ENCODE measurements at regions not wholly inside any gene's neighbourhood (a gene's known extent, or its start where the extent isn't known, plus 50 kb on each side); places are given as distances from the start of the nearest gene placed in this dataset.
"Not testable (repeated sequence)": the region's sequence is repeated elsewhere in the genome, so short reads cannot be mapped to it uniquely, and the experiment has no call there.

DNA sequence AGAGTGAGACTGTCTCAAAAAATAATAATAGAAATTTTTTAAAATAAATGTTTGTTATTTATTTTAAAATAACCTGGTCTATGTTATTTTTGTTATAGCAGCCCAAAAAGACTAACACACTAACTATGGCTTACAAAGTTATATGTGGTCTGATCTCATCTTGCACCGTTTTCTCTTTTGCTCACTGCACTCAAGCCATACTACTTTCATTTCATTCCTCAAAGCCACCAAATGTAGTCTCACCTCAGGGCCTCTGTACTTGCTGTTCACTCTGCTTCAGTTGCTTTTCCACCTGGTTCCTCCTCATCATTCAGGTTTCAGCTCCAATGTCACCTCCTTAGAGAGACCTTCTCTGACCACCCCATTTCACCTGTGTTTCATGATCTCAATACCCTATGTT is 55.2 kb upstream of the MDM1 start:
- DNase-seq (ENCODE audit: low read depth in 2 of 3, low spot score in 1 of 3), result no peak

GRCh38 chr12:68389305-68389704 is 57.1 kb upstream of the MDM1 start:
- no peak for DNase-seq (ENCODE audit: low read depth in 2 of 3, low spot score in 1 of 3)

DNA sequence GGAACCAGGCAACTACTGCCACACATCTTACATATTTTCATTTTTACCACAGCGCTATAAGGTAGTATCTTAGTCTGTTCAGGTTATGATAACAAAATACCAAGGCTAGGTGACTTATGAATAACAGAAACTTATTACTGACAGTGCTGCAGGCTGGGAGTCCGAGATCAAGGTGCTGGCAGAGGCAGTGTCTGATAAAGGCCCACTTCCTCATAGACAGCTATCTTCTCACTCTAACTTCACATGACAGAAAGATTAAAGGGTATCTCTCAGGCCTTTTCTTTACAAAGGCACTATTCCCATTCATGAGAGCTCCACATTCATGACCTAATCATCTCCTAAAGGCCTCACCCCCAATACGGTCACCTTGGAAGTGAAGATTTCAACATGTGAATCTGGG is 59.8 kb upstream of the MDM1 start:
- DNase-seq (ENCODE audit: low read depth in 2 of 3, low spot score in 1 of 3), result no peak

GRCh38 chr12:68392376-68392775 is 60.2 kb upstream of the MDM1 start:
- DNase-seq (ENCODE audit: low read depth in 2 of 3, low spot score in 1 of 3), result no peak

DNA sequence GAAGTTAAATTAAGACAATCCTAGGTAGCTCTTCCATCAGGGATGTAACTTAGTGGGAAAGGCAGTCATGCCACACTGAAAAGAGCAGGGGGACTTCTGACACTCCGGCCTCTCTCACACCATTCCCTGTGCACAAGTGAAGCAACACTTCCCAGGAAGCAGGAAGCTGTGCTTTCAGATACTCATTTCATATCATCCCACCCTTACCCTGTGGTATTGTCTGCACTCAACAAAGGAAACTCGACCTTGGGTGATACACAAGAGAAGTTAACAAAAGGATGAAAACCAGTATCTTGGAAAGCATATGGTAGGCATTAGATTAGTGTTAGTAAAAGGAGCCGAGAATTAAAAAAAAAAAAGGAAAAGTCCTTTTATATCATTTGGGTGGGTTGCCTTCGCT is 61.3 kb upstream of the MDM1 start:
- DNase-seq (ENCODE audit: low read depth in 2 of 3, low spot score in 1 of 3), result no peak

DNA sequence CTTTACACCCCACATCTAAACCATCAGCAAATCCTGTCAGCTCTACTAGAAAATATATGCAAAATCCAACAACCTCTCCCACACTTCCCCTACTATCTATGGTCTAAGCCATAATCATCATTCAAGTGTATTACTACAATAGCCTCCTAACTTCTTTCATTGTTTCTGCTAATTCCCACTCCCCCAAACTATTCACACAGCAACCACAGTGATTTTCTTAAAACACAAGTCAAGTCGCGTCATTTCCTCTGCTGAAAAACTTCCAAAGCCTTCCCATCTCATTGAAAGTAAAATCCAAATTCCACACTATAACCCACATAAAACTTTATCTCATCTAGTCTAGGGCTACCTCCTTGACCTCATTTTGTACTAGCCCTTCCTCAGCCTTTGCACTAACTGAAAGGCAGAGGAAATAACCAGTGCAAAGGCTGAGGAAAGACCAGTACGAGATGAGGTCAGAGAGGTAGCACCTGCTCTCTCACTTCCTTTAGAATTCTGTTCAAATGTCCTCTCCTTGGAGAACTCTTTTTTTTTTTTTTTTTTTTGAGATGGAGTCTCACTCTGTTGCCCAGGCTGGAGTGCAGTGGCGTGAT is 65.5 kb upstream of the MDM1 start:
- no peak for DNase-seq (ENCODE audit: low read depth in 2 of 3, low spot score in 1 of 3)

DNA sequence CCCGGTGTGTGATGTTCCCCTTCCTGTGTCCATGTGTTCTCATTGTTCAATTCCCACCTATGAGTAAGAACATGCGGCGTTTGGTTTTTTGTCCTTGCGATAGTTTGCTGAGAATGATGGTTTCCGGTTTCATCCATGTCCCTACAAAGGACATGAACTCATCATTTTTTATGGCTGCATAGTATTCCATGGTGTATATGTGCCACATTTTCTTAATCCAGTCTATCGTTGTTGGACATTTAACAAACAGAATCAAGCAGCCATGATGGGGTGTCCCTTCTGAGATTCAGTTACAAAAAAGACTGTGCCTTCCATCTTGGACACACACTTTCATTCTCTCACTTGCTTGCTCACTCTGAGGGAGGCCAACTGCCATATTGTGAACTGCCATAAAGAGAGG is 66.5 kb upstream of the MDM1 start:
- DNase-seq (ENCODE audit: low read depth in 2 of 3, low spot score in 1 of 3), result not testable (repeated sequence)

- no peak for DNase-seq (ENCODE audit: low read depth in 2 of 3, low spot score in 1 of 3)
These were observed 68.2 kb upstream of the MDM1 start for GRCh38 chr12:68400226-68400829.

DNA sequence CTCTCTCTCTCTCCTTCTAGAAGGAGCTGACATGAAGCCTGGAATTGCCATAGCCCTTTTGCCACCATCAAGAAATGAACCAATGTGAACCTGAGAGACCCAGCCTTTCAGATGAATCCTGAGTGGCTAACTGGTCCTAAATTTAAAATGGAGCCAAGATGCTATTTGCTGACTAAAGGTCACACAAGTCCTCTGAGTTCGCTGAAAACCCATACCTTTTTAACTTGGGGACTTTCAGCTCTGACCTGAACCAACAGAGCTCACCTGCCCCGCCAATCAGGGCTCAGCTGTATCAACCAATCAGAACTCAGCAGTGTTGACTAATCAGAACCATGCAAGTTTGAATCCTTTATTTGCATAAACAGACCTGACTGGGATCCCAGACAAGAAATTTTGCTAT is 70.3 kb upstream of the MDM1 start:
- DNase-seq (ENCODE audit: low read depth in 2 of 3, low spot score in 1 of 3), result no peak

- DNase-seq (ENCODE audit: low read depth in 2 of 3, low spot score in 1 of 3), result no peak
These were observed 71.1 kb upstream of the MDM1 start for GRCh38 chr12:68403296-68403695.

DNA sequence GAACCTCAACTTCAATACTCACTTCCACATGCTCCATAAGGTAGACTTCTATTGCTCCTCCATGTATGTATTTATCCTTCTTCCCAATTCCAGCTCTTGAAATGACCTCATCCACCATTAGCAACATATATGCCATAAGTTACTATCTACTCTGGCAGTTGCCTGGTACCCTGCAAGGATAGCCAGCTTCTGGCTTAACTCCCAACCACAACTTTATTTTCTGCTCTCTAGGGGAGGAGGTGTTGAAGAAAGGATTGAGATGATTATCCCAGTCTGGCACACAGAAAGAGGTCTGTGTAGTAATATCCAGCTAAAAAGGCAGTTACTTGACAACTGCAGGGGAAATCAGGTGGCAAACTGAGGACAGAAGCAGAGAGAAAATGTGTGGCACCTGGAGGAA is 71.5 kb upstream of the MDM1 start:
- no peak for DNase-seq (ENCODE audit: low read depth in 2 of 3, low spot score in 1 of 3)

DNA sequence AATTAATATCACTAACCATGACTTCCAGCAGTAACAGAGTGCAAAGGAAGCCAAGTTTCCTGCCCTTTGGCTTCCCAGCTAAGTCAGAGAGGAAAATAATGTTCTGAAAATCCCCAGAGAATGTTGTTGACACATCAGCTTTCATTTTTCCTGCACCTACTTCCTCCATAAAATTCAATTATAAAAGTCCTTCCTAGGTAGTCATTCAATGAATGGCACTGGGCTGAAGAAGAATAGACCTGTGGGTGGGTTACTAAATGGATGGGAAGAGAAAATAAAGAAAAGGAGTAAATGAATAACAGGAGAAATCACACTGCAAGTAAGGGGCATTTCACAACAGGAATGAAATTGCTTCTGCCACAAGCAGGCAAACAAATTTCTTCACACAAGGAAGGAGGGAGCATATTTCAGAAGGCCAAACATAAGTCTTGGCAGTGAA is 73.2 kb upstream of the MDM1 start:
- DNase-seq (ENCODE audit: low read depth in 2 of 3, low spot score in 1 of 3), result no peak

- no peak for DNase-seq (ENCODE audit: low read depth in 2 of 3, low spot score in 1 of 3)
These were observed 74.0 kb upstream of the MDM1 start for GRCh38 chr12:68406134-68406576.

GRCh38 chr12:68406911-68407310 is 74.7 kb upstream of the MDM1 start:
- DNase-seq (ENCODE audit: low read depth in 2 of 3, low spot score in 1 of 3), result no peak

DNA sequence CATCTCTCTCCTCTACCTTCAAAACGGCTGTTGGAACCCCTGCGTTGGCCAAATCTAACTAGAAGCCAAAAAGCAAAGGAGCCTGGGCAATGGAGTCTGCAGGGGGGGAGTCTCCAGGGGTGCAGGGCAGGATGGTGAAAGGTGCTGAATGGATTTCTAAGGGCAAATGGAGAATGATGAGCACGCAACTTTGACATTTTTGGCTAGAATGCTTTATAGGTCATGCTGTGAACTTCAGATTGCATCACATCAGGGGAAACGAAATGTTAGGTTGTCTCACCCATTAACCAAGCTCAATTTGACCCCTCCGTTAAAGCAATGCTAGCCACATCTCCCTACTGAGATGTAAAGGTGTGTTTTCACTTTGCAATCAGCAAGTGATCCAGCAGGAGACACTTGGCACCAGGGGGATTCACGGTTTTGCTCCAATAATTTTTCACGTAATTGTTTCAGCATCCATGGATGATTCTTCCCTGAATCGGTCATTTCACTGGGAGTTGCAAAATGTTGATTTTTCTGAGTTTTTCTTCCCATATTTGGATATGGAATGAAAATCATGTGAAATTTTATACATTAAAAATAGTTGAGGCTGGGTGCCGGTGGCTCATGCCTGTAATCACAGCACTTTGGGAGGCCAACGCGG is 78.0 kb upstream of the MDM1 start:
- no peak for DNase-seq (ENCODE audit: low read depth in 2 of 3, low spot score in 1 of 3)

- no peak for DNase-seq (ENCODE audit: low read depth in 2 of 3, low spot score in 1 of 3)
These were observed 79.2 kb upstream of the MDM1 start for GRCh38 chr12:68411371-68411770.

DNA sequence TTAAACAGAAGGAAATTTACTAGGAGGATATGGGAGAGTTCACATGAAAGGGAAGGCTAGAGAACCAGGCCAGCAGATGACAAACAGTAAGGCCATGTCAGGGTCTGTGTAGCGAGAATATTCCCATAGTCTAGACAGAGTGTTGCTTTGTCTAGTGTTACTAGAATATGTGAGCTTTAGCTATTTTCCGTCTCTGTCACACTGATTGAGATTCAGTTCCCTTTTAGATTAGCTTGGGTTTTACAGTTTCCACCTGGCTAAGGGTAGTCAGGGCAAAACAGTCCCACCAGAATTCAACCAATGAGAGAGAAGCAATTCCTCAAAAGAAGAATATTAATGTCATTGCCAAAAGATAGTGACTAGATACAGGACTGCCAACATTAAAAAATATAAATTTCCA is 82.8 kb upstream of the MDM1 start:
- DNase-seq (ENCODE audit: low read depth in 2 of 3, low spot score in 1 of 3), result no peak

DNA sequence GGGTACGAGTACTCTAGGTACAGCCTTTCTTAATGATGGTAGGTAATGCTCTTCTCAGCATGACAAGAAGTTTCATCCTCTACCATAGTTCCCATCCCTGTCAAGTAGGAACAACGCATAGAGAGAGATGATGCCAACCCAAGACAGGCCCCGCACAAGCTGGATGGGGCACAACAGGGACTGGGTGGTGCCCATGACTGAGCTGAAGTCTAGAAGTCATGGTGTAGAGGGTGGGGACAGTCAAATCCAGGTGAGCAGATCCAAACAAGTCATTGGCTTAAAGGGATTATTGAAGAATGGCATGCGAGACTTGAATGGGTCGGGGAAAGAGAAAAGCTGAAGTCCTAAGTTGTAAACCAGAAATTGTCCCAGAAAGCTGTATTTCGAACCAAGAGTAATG is 84.2 kb upstream of the MDM1 start:
- no peak for DNase-seq (ENCODE audit: low read depth in 2 of 3, low spot score in 1 of 3)

DNA sequence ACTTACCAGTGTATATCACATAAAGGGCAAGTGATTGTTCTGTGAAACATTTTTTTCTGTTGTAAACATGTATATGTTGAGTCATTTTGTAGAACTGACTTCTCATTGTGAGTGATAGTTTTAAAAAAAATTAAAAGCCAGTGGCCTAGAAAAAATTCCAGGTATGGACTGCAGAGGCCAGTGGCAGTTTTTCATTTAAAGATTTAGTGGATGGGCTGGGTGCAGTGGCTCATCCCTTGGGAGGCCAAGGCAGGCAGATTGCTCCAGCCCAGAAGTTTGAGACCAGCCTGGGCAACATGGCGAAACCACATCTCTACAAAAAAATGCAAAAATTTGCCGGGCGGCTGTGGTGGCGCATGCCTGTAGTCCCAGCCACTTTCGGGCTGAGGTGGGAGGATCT is 84.7 kb upstream of the MDM1 start:
- no peak for DNase-seq (ENCODE audit: low read depth in 2 of 3, low spot score in 1 of 3)

DNA sequence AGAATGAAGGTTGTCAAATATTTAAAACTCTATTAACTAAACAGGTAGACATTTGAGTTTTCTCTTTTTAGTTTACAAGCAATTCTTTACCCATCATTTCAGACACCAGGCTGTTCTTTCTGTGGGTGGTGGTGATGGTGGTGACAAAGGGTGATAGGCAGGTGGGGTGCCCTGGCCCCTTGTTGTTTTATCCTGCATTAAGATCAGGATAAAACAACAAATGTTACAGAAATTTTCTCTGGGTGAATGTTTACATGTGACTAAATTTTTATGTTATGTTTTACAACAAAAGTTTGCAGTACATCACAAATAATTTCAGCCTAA is 85.9 kb upstream of the MDM1 start:
- no peak for DNase-seq (ENCODE audit: low read depth in 2 of 3, low spot score in 1 of 3)

DNA sequence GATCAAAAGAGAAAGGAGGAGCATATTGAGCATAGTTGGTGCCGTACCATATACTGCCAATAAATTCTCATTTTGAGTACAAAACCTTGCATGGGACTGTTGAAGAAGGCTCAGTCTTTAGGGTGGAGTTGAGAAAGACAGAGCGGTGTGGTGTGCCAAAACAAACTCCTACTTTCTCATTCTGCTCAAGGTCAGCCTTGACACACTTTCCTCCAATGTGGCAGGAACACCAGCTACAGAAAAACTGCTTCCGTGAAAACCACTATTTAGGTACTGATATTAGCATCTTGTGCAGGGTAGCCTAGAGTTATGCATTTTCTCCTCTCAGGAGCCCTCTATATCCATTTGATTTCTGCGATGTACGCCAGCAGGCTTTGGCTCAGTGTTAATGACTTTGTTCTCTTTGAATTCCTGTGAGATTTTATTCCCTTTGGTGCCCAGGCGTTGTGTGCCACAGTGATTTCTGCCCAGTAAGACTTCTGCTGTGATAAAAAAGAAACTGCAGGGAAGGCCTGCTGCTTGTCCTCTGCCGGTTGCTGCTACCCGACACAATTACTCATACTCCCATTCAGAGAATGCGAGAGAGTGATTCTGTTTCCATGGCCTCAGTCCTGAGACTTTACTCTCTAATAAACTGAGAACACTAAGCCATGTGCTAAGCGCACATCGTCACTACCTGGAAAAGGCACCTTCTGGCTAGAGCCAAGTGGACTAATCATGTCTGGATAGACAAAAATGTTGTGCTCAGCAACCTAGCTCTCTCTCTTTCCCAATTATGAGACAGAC is 88.3 kb upstream of the MDM1 start:
- DNase-seq (ENCODE audit: low read depth in 2 of 3, low spot score in 1 of 3), result no peak

DNA sequence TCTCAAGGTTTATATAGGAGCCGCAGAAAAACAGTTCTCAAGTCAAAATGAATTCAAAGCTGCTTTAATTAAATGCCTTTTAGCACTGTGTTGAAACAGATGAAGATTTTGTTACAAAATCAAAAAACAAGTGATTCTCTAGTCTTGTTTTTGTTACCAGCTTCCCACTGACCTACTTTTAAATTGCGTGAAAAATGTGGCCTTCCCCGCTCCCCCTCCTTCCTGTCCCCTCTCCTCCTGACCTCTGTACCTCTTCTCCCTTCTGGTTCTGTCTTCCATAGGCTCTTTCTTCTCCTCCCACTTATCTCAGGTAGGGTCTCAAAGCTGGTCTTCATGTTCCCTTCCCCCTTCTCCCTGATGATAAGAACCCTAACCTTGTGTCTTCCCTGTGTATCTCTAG is 90.0 kb upstream of the MDM1 start:
- no peak for DNase-seq (ENCODE audit: low read depth in 2 of 3, low spot score in 1 of 3)

Data from stimulated activated CD4-positive, alpha-beta T cell treated with anti-CD3 and anti-CD28 coated beads, Interleukin-12 subunit alpha, Interleukin-12 subunit beta, amount 100 ng/mL, for 48 hours (primary cell).